ENCODE measurements at regions not wholly inside any gene's neighbourhood (a gene's known extent, or its start where the extent isn't known, plus 50 kb on each side); places are given as distances from the start of the nearest gene placed in this dataset.

- H3K27ac ChIP-seq (ENCODE audit: low read depth, low read length): no peak overlapping the region
- H2AFZ ChIP-seq (ENCODE audit: low read length): no peak overlapping the region
- no peak for DNase-seq (ENCODE audit: insufficient read length, low spot score, missing footprints)
- no peak for TF ChIP-seq CTCF (IDR thresholded peaks at IDR 0.05; ENCODE audit: extremely low read depth, low read depth, low read length)
- peaks cover 7% of the 10 kb centered on the region for H3K4me1 ChIP-seq (ENCODE audit: insufficient read depth, low read length)
- H4K20me1 ChIP-seq (ENCODE audit: insufficient read depth, low read length): no peaks in the 10 kb centered on the region
- H3K36me3 ChIP-seq (ENCODE audit: insufficient read depth, low read length): no peaks in the 10 kb centered on the region
- H3K79me2 ChIP-seq (ENCODE audit: insufficient read depth, low read length): no peaks in the 10 kb centered on the region
- no peaks in the 10 kb centered on the region for H3K27me3 ChIP-seq (ENCODE audit: insufficient read depth, low read length)
- H3K4me2 ChIP-seq (ENCODE audit: insufficient read depth, low read length): no peak overlapping the region
- no peak overlapping the region for H3K4me3 ChIP-seq (ENCODE audit: insufficient read depth, low read length)
- no peaks in the 10 kb centered on the region for H3K9me3 ChIP-seq (ENCODE audit: low read depth, low read length)
Observed at GRCh38 chr4:112852601-112853000, 196.9 kb upstream of the ANK2 start.

- no peak overlapping the region for H2AFZ ChIP-seq (ENCODE audit: low read length)
- peak; percentile 57 for TF ChIP-seq CTCF (IDR thresholded peaks at IDR 0.05; ENCODE audit: extremely low read depth, low read depth, low read length)
- no peaks in the 10 kb centered on the region for H3K9me3 ChIP-seq (ENCODE audit: low read depth, low read length)
- no peak overlapping the region for H3K4me3 ChIP-seq (ENCODE audit: insufficient read depth, low read length)
- DNase-seq (ENCODE audit: insufficient read length, low spot score, missing footprints): no peak
- no peaks in the 10 kb centered on the region for H3K27me3 ChIP-seq (ENCODE audit: insufficient read depth, low read length)
- H3K4me2 ChIP-seq (ENCODE audit: insufficient read depth, low read length): no peak overlapping the region
- no peaks in the 10 kb centered on the region for H3K79me2 ChIP-seq (ENCODE audit: insufficient read depth, low read length)
- no peak overlapping the region for H3K27ac ChIP-seq (ENCODE audit: low read depth, low read length)
- peaks cover 9% of the 10 kb centered on the region for H3K4me1 ChIP-seq (ENCODE audit: insufficient read depth, low read length)
- no peaks in the 10 kb centered on the region for H3K36me3 ChIP-seq (ENCODE audit: insufficient read depth, low read length)
- H4K20me1 ChIP-seq (ENCODE audit: insufficient read depth, low read length): no peaks in the 10 kb centered on the region
Observed at GRCh38 chr4:112853662-112854256, 195.7 kb upstream of the ANK2 start.

- no peaks in the 10 kb centered on the region for H4K20me1 ChIP-seq (ENCODE audit: insufficient read depth, low read length)
- H3K4me1 ChIP-seq (ENCODE audit: insufficient read depth, low read length): peaks cover 9% of the 10 kb centered on the region
- no peak overlapping the region for H3K4me3 ChIP-seq (ENCODE audit: insufficient read depth, low read length)
- H3K9me3 ChIP-seq (ENCODE audit: low read depth, low read length): no peaks in the 10 kb centered on the region
- DNase-seq (ENCODE audit: insufficient read length, low spot score, missing footprints): no peak
- no peaks in the 10 kb centered on the region for H3K36me3 ChIP-seq (ENCODE audit: insufficient read depth, low read length)
- no peaks in the 10 kb centered on the region for H3K27me3 ChIP-seq (ENCODE audit: insufficient read depth, low read length)
- H3K79me2 ChIP-seq (ENCODE audit: insufficient read depth, low read length): no peaks in the 10 kb centered on the region
- H2AFZ ChIP-seq (ENCODE audit: low read length): no peak overlapping the region
- no peak overlapping the region for H3K4me2 ChIP-seq (ENCODE audit: insufficient read depth, low read length)
- TF ChIP-seq CTCF (IDR thresholded peaks at IDR 0.05; ENCODE audit: extremely low read depth, low read depth, low read length): no peak
- no peak overlapping the region for H3K27ac ChIP-seq (ENCODE audit: low read depth, low read length)
Observed at GRCh38 chr4:112854420-112854819, 195.0 kb upstream of the ANK2 start.

GRCh38 chr4:112855058-112855457 is 194.4 kb upstream of the ANK2 start:
- peaks cover 9% of the 10 kb centered on the region for H3K4me1 ChIP-seq (ENCODE audit: insufficient read depth, low read length)

More at GRCh38 chr4:112855058-112855457, 194.4 kb upstream of the ANK2 start:
- Histone ChIP-seq H3K36me3 (ENCODE audit: insufficient read depth, low read length) (no peaks in the 10 kb centered on the region), H4K20me1 (ENCODE audit: insufficient read depth, low read length) (no peaks in the 10 kb centered on the region), H3K79me2 (ENCODE audit: insufficient read depth, low read length) (no peaks in the 10 kb centered on the region), H3K27me3 (ENCODE audit: insufficient read depth, low read length) (no peaks in the 10 kb centered on the region), H3K27ac (ENCODE audit: low read depth, low read length) (no peak overlapping the region), H2AFZ (ENCODE audit: low read length) (no peak overlapping the region), H3K9me3 (ENCODE audit: low read depth, low read length) (no peaks in the 10 kb centered on the region), H3K4me2 (ENCODE audit: insufficient read depth, low read length) (no peak overlapping the region), H3K4me3 (ENCODE audit: insufficient read depth, low read length) (no peak overlapping the region)
- TF ChIP-seq CTCF (IDR thresholded peaks at IDR 0.05; ENCODE audit: extremely low read depth, low read depth, low read length): no peak
- no peak for DNase-seq (ENCODE audit: insufficient read length, low spot score, missing footprints)
